ENCODE measurements at regions not wholly inside any gene's neighbourhood (a gene's known extent, or its start where the extent isn't known, plus 50 kb on each side); places are given as distances from the start of the nearest gene placed in this dataset.

DNA sequence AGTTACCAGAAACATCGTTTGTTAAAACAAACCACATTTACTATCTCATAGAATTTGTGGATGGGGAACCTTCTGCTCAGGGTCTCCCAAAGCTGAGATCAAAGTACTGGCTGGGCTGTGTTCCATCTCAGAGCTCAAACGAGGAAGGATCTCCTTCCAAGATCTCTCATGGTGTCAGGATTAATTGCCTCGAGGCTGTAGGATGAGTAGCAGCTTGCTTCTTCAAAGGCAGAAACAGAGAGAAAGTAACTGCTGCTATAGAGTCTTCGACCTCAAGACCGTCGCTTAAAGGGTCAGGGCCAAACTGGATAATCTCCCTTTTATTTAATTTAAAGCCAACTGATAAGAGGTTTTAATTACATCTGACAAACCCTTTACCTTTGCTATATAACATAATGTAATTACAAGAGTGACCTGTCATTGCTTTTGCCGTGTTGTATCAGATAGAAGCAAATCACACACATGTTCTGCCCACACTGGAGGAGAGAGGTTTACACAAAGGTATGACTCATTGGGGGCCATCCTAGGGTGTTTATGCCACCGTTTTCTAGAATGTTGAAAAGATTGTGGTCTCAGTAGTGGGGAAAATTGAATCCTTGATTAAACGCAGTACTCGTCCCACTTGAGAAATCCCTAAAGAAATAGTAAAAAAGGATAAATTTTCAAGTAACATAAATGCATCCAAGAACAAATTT, 868.8 kb upstream of the TMEM132C start:
- DNase-seq (ENCODE audit: low read depth): no peak

- no peak for DNase-seq (ENCODE audit: low read depth)
Measured at GRCh38 chr12:127399451-127399850, 867.5 kb upstream of the TMEM132C start.

- DNase-seq (ENCODE audit: low read depth): no peak
Measured at GRCh38 chr12:127400221-127400620, 866.7 kb upstream of the TMEM132C start.

DNA sequence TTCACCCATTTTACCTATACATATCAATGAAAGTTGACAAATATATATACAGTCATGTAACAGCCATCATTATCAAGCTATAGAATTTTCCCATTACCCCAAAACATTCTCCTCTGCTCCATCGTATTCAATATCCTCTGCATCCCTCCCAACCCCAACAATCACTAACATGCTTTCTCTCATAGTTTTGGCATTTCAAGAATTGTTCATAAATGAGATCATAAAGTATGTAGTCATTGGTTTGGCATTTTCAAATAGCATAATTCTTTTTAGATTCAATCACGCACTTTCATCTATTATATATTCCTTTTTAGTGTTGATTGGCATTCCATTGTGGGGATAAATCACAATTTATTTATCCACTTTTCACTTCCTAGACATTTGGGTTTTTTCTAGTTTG, 866.0 kb upstream of the TMEM132C start:
- DNase-seq (ENCODE audit: low read depth): no peak

GRCh38 chr12:127401536-127401935, 865.4 kb upstream of the TMEM132C start:
- DNase-seq (ENCODE audit: low read depth): no peak

- no peak for DNase-seq (ENCODE audit: low read depth)
Measured at GRCh38 chr12:127411166-127411915, 855.6 kb upstream of the TMEM132C start.

DNA sequence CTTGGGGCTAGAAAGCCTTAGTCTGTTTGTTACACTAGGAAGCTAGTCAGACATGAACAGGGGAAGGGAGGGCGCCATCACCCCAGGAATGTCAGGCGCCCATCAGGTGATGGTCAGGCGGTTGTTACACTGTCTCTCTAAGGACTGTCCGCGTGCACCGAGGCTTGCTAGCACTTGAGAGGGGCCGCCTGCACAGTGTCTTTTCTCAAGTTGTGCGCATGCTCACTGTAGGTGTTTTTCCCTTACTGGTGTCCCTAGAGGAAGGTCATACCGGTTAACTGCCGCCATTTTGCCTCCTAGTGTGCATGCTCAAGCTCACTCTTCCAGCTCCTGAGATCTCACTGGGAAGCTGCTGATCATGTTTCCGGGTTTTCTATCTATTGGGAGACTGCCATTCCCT, 855.0 kb upstream of the TMEM132C start:
- DNase-seq (ENCODE audit: low read depth): no peak

GRCh38 chr12:127412866-127413265, 854.1 kb upstream of the TMEM132C start:
- no peak for DNase-seq (ENCODE audit: low read depth)

GRCh38 chr12:127414186-127414585, 852.8 kb upstream of the TMEM132C start:
- DNase-seq (ENCODE audit: low read depth): no peak

- no peak for DNase-seq (ENCODE audit: low read depth)
Measured at GRCh38 chr12:127414636-127415035, 852.3 kb upstream of the TMEM132C start.

- DNase-seq (ENCODE audit: low read depth): no peak
Measured at GRCh38 chr12:127416796-127417195, 850.2 kb upstream of the TMEM132C start.

GRCh38 chr12:127419111-127419510, 847.9 kb upstream of the TMEM132C start:
- DNase-seq (ENCODE audit: low read depth): no peak

- DNase-seq (ENCODE audit: low read depth): no peak
Measured at GRCh38 chr12:127421614-127422013, 845.4 kb upstream of the TMEM132C start.

DNA sequence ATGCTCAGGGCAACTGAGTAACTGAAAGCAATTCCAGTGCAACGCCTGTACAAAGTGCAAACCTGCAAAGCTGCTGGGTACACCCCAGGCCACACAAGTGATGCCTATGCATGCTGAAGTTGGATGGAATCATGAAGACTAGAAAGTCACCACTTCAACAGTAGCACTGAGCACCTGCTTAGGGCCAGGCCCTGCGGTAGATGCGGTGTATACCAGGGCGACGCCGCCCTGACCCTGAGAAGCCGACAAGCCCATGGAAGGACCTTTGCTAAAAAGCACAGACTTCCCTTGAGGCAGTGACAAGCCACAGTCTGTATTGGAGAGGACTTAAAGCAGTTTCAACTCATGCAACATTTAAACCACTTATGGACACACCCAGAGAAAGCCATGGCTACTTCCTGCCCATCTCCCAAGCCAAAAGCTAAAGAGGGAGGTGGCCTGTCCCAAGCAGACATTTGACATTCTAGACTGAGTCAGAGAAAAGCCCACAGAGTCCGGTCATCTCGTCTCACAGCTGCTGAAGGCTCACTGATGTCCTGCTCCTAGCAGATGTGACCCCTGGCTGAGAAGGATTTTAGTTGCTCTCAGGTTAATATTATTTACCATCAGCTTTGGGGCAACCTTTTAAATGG, 843.9 kb upstream of the TMEM132C start:
- DNase-seq (ENCODE audit: low read depth): no peak

- no peak for DNase-seq (ENCODE audit: low read depth)
Measured at GRCh38 chr12:127425474-127425873, 841.5 kb upstream of the TMEM132C start.

- DNase-seq (ENCODE audit: low read depth): no peak
Measured at GRCh38 chr12:127428420-127428819, 838.5 kb upstream of the TMEM132C start.

DNA sequence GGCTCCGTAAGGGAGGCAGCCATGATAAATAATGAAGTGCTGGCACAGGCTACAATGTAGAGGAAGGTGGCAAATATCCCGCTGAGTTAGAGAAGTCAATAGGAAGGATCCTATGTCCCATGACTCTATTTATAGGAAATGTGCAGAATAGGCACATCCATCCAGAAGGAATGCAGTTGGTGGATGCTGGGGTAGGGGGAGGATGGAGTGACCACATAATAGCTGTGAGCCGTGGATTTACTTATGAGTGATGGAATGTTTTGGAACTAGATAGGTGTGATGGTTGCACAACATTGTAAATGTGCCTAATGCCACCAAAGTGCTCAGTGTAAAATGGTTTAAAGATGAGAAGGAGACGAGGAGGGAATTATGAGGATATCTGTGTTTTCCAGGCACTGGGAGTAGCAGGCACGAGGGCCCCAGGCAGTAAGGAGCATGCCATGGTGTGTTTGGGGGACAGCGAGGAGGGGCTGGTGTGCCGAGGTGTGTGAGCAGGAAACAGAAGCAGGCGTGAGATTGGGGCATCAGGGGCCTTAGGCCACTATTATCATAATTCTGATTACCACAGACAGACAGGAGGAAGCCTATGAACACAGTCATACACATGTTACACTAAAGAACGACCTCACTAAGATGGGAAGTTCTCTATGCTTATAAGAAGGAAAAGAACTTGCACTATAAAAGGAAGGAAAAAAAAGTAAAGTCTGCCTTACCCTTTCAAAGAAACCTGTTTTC, 837.3 kb upstream of the TMEM132C start:
- no peak for DNase-seq (ENCODE audit: low read depth)

- no peak for DNase-seq (ENCODE audit: low read depth)
Measured at GRCh38 chr12:127430401-127430800, 836.6 kb upstream of the TMEM132C start.

- no peak for DNase-seq (ENCODE audit: low read depth)
Measured at GRCh38 chr12:127431177-127431576, 835.8 kb upstream of the TMEM132C start.

DNA sequence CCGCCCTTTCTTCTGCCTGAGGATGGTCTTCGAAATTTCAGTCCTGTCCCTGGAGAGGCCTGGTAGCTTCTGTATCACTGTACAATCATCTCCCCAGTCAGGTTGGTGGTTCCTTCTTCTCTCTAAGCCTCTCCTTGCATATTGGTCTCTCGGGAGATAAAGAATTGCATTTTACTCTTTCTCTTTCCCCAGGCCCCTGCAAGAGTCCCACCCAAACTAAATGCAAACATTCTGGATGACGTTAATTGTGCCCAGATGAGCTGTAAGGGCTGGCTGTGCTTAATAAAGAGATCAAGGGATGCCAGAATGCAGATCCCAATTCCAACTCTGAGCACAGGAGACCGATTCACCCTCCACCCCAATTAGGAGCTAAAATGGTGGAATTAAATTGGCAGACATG, 835.4 kb upstream of the TMEM132C start:
- DNase-seq (ENCODE audit: low read depth): no peak

GRCh38 chr12:127435439-127435838, 831.5 kb upstream of the TMEM132C start:
- no peak for DNase-seq (ENCODE audit: low read depth)

- no peak for DNase-seq (ENCODE audit: low read depth)
Measured at GRCh38 chr12:127438512-127439244, 828.3 kb upstream of the TMEM132C start.
